ENCODE measurements at regions not wholly inside any gene's neighbourhood (a gene's known extent, or its start where the extent isn't known, plus 50 kb on each side); places are given as distances from the start of the nearest gene placed in this dataset.
"Not testable (repeated sequence)": the region's sequence is repeated elsewhere in the genome, so short reads cannot be mapped to it uniquely, and the experiment has no call there.

GRCh38 chr2:16392647-16393499 lies 272.8 kb downstream of the CYRIA start:
- DNase-seq (ENCODE audit: low spot score): no peak

- DNase-seq (ENCODE audit: low spot score): no peak
These were observed 273.6 kb downstream of the CYRIA start for GRCh38 chr2:16391986-16392385.

GRCh38 chr2:16390561-16390960 lies 275.1 kb downstream of the CYRIA start:
- no peak for DNase-seq (ENCODE audit: low spot score)

- no peak for DNase-seq (ENCODE audit: low spot score)
These were observed 276.0 kb downstream of the CYRIA start for GRCh38 chr2:16389611-16390010.

GRCh38 chr2:16388199-16388830 lies 277.3 kb downstream of the CYRIA start:
- not testable (repeated sequence) for DNase-seq (ENCODE audit: low spot score)

GRCh38 chr2:16387461-16387984 lies 278.1 kb downstream of the CYRIA start:
- DNase-seq (ENCODE audit: low spot score): no peak

GRCh38 chr2:16386431-16386830 lies 279.2 kb downstream of the CYRIA start:
- no peak for DNase-seq (ENCODE audit: low spot score)

GRCh38 chr2:16386031-16386430 lies 279.6 kb downstream of the CYRIA start:
- no peak for DNase-seq (ENCODE audit: low spot score)

- no peak for DNase-seq (ENCODE audit: low spot score)
These were observed 280.3 kb downstream of the CYRIA start for GRCh38 chr2:16385341-16385740.

GRCh38 chr2:16383411-16383810 lies 282.2 kb downstream of the CYRIA start:
- no peak for DNase-seq (ENCODE audit: low spot score)

- no peak for DNase-seq (ENCODE audit: low spot score)
These were observed 283.2 kb downstream of the CYRIA start for GRCh38 chr2:16382451-16382850.

GRCh38 chr2:16381511-16381910 lies 284.1 kb downstream of the CYRIA start:
- DNase-seq (ENCODE audit: low spot score): no peak

GRCh38 chr2:16379901-16380300 lies 285.7 kb downstream of the CYRIA start:
- DNase-seq (ENCODE audit: low spot score): not testable (repeated sequence)

- not testable (repeated sequence) for DNase-seq (ENCODE audit: low spot score)
These were observed 286.6 kb downstream of the CYRIA start for GRCh38 chr2:16379061-16379460.

GRCh38 chr2:16378031-16378430 lies 287.6 kb downstream of the CYRIA start:
- DNase-seq (ENCODE audit: low spot score): no peak

- DNase-seq (ENCODE audit: low spot score): no peak
These were observed 289.7 kb downstream of the CYRIA start for GRCh38 chr2:16375981-16376380.

GRCh38 chr2:16375351-16375750 lies 290.3 kb downstream of the CYRIA start:
- DNase-seq (ENCODE audit: low spot score): no peak

GRCh38 chr2:16374671-16375070 lies 291.0 kb downstream of the CYRIA start:
- no peak for DNase-seq (ENCODE audit: low spot score)

- no peak for DNase-seq (ENCODE audit: low spot score)
These were observed 292.3 kb downstream of the CYRIA start for GRCh38 chr2:16373341-16373740.

GRCh38 chr2:16371751-16372150 lies 293.9 kb downstream of the CYRIA start:
- no peak for DNase-seq (ENCODE audit: low spot score)

- no peak for DNase-seq (ENCODE audit: low spot score)
These were observed 296.7 kb downstream of the CYRIA start for GRCh38 chr2:16368951-16369350.

- DNase-seq (ENCODE audit: low spot score): no peak
These were observed 297.3 kb downstream of the CYRIA start for GRCh38 chr2:16368328-16368727.

GRCh38 chr2:16365366-16365765 lies 300.3 kb downstream of the CYRIA start:
- no peak for DNase-seq (ENCODE audit: low spot score)

All from HuH-7 (cell line).